Brain microvascular endothelial cell (primary cell): ENCODE measurements at regions not wholly inside any gene's neighbourhood (a gene's known extent, or its start where the extent isn't known, plus 50 kb on each side); places are given as distances from the start of the nearest gene placed in this dataset.

Source experiments
- DNase-seq: peaks from one replicate; pipeline ENCODE4 v3.0.0-alpha.2; 2020
- H3K27ac ChIP-seq: fragments of 250-450 bp; sonication (Bioruptor Pico); 2 replicates; pipeline ENCODE4 v1.5.1; 2020; ENCODE audit warnings: mild to moderate bottlenecking, moderate library complexity
- H3K27me3 ChIP-seq: fragments of 250-450 bp; sonication (Bioruptor Pico); replicated peaks from 2 replicates; pipeline ENCODE4 v1.5.1; 2020; ENCODE audit warnings: mild to moderate bottlenecking
- H3K36me3 ChIP-seq: fragments of 250-450 bp; sonication (Bioruptor Pico); replicated peaks from 2 replicates; pipeline ENCODE4 v1.5.1; 2020; ENCODE audit warnings: mild to moderate bottlenecking
- H3K4me3 ChIP-seq: 2 replicates; pipeline ENCODE4 v1.5.1; 2011; ENCODE audit warnings: low read depth, mild to moderate bottlenecking, control low read depth, low read length, moderate library complexity
- CTCF ChIP-seq: IDR thresholded peaks from 2 replicates; pipeline ENCODE4 v1.5.1; 2011; ENCODE audit warnings: low read depth, mild to moderate bottlenecking, moderate library complexity, low read length, control low read depth, inconsistent platforms; ENCODE audit errors: missing control alignments
- in situ Hi-C: cut with HindIII; loops from 2 replicates; pipeline ENCODE4 v1.10.0; 2017; ENCODE audit warnings: low sequenced_read_pairs, low pct_ligation_motif_present

GRCh38 chr6:77178821-77179220 lies 284.5 kb downstream of the HTR1B start:
- no peaks in the 10 kb centered on the region for H3K36me3 ChIP-seq
- DNase-seq, result peak; percentile 70
- no peak overlapping the region for H3K4me3 ChIP-seq
- H3K27me3 ChIP-seq, result no peaks in the 10 kb centered on the region
- no peak overlapping the region for H3K27ac ChIP-seq
- in situ Hi-C loops, result no loop called here
- TF ChIP-seq CTCF, result no peak

- H3K27ac ChIP-seq, result no peak overlapping the region
- TF ChIP-seq CTCF, result no peak
- in situ Hi-C loops, result no loop called here
- no peak overlapping the region for H3K4me3 ChIP-seq
- H3K36me3 ChIP-seq, result no peaks in the 10 kb centered on the region
- no peak for DNase-seq
- no peaks in the 10 kb centered on the region for H3K27me3 ChIP-seq
Measured at GRCh38 chr6:77177470-77177869, 285.8 kb downstream of the HTR1B start.

- in situ Hi-C loops, result no loop called here
- TF ChIP-seq CTCF, result peak; percentile 42
- no peak overlapping the region for H3K4me3 ChIP-seq
- no peaks in the 10 kb centered on the region for H3K36me3 ChIP-seq
- H3K27me3 ChIP-seq, result no peaks in the 10 kb centered on the region
- DNase-seq, result no peak
- no peak overlapping the region for H3K27ac ChIP-seq
Measured at GRCh38 chr6:77173472-77174074, 289.7 kb downstream of the HTR1B start.

- in situ Hi-C loops, result no loop called here
- Histone ChIP-seq H3K4me3 (no peak overlapping the region), H3K27ac (no peak overlapping the region), H3K27me3 (no peaks in the 10 kb centered on the region), H3K36me3 (no peaks in the 10 kb centered on the region)
- TF ChIP-seq CTCF, result no peak
- DNase-seq, result no peak
Measured at GRCh38 chr6:77172578-77172977, 290.7 kb downstream of the HTR1B start.

- in situ Hi-C loops, result no loop called here
- no peak for DNase-seq
- Histone ChIP-seq H3K4me3 (no peak overlapping the region), H3K27me3 (no peaks in the 10 kb centered on the region), H3K36me3 (no peaks in the 10 kb centered on the region), H3K27ac (no peak overlapping the region)
- TF ChIP-seq CTCF, result no peak
Measured at GRCh38 chr6:77159730-77160129, 303.6 kb downstream of the HTR1B start.

GRCh38 chr6:77151241-77151640 lies 312.1 kb downstream of the HTR1B start:
- Histone ChIP-seq H3K4me3 (no peak overlapping the region), H3K36me3 (no peaks in the 10 kb centered on the region), H3K27me3 (no peaks in the 10 kb centered on the region), H3K27ac (no peak overlapping the region)
- TF ChIP-seq CTCF, result no peak
- in situ Hi-C loops, result no loop called here
- no peak for DNase-seq
